Esophagus squamous epithelium (tissue), 4 donors: ENCODE measurements at regions not wholly inside any gene's neighbourhood (a gene's known extent, or its start where the extent isn't known, plus 50 kb on each side); places are given as distances from the start of the nearest gene placed in this dataset.

Source experiments
- POLR2A ChIP-seq, 4 donors: fragments of 450-650 bp; IDR thresholded peaks; one replicate each; pipeline ENCODE4 v1.6.1; 2017; ENCODE audit warnings: antibody characterized with exemption in 4 of 4, mild to moderate bottlenecking in 4 of 4, moderate library complexity in 3 of 4
- TF ChIP-seq, protein P1 (sequence below), 6 experiments: fragments of 450-650 bp in 4 of 6; fragments of 200-600 bp in 2 of 6; sonication (generic) in 2 of 6; IDR thresholded peaks; one replicate each; pipeline ENCODE4 v1.5.1; 2016 to 2019; ENCODE audit warnings: antibody characterized with exemption in 6 of 6, mild to moderate bottlenecking in 4 of 6, moderate library complexity in 4 of 6

DNA sequence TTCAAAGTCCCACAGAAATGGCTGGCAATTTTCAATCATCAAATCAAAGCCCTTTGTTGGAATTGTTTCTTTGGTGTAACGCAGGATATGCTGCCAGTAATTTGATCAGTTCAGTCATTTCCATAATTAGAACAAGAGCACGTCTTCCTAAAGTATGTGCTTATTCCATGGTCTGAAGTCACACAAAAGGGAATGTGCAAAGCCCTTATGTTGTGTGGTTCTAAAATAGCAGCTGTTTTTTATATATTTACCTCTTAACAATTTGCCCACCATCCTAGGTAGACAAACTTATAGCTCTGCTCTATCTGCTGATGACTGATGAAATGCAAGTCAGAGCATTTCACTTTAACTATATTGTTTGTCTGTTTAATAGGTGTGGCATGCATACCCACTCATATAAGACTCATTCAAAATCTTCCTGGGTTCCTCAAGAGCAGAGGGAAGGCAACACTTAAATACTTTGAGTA lies 176.1 kb upstream of the SLC38A2 start:
- TF ChIP-seq, protein P1, sequence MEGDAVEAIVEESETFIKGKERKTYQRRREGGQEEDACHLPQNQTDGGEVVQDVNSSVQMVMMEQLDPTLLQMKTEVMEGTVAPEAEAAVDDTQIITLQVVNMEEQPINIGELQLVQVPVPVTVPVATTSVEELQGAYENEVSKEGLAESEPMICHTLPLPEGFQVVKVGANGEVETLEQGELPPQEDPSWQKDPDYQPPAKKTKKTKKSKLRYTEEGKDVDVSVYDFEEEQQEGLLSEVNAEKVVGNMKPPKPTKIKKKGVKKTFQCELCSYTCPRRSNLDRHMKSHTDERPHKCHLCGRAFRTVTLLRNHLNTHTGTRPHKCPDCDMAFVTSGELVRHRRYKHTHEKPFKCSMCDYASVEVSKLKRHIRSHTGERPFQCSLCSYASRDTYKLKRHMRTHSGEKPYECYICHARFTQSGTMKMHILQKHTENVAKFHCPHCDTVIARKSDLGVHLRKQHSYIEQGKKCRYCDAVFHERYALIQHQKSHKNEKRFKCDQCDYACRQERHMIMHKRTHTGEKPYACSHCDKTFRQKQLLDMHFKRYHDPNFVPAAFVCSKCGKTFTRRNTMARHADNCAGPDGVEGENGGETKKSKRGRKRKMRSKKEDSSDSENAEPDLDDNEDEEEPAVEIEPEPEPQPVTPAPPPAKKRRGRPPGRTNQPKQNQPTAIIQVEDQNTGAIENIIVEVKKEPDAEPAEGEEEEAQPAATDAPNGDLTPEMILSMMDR (IDR thresholded peaks at IDR 0.05): no peak
- no peak for TF ChIP-seq POLR2A (IDR thresholded peaks at IDR 0.05)
